ENCODE measurements at regions not wholly inside any gene's neighbourhood (a gene's known extent, or its start where the extent isn't known, plus 50 kb on each side); places are given as distances from the start of the nearest gene placed in this dataset.

DNA sequence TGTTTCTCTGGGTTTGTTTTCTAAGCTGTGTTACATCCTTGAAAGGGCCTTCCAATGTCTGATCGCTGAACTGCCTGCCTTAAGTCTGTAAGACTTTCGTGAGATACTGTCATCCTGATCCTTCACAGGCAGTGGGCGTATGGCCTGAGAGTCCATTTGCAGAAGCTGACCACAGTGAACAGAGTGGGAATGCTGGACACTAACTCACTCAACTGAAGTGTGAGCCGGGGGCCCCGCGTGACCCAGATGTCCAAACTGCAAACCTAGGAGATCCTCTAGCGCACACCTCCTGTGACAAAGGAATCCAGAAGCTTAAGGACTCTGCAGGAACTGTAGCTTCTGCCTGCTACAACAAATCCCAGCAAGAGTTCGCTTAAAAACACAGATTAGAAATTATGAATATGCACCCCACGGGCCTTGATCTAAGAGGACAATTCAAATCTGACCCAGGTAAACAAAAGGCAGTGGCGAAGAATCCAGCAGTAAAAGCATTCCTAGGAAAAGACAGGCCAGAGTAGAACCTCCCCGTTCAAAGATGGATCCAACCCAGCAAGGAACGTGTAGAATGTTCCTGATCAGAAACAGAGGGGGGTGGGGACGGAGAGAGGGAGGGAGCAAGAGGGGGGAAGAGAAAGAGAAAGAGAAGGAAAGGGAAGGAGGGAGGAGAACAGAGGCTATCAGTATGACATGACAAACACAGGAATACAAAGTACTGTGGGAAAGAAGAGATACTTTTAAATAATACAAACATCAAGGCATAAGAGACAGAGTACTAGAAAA is 135.0 kb upstream of the AFDN start:
- no peak for TF ChIP-seq POLR2A (IDR thresholded peaks at IDR 0.05)
- TF ChIP-seq, protein P1, sequence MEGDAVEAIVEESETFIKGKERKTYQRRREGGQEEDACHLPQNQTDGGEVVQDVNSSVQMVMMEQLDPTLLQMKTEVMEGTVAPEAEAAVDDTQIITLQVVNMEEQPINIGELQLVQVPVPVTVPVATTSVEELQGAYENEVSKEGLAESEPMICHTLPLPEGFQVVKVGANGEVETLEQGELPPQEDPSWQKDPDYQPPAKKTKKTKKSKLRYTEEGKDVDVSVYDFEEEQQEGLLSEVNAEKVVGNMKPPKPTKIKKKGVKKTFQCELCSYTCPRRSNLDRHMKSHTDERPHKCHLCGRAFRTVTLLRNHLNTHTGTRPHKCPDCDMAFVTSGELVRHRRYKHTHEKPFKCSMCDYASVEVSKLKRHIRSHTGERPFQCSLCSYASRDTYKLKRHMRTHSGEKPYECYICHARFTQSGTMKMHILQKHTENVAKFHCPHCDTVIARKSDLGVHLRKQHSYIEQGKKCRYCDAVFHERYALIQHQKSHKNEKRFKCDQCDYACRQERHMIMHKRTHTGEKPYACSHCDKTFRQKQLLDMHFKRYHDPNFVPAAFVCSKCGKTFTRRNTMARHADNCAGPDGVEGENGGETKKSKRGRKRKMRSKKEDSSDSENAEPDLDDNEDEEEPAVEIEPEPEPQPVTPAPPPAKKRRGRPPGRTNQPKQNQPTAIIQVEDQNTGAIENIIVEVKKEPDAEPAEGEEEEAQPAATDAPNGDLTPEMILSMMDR (IDR thresholded peaks at IDR 0.05): no peak
